DMS114 treated with DMSO at 0.1 percent for 48 hours (cell line): ENCODE measurements at regions not wholly inside any gene's neighbourhood (a gene's known extent, or its start where the extent isn't known, plus 50 kb on each side); places are given as distances from the start of the nearest gene placed in this dataset.

Experiments used
- DNase-seq: peaks from one replicate; lab custom pipeline; 2025; ENCODE audit not compliant: unreplicated experiment; lab: John Stamatoyannopoulos, UW

DNA sequence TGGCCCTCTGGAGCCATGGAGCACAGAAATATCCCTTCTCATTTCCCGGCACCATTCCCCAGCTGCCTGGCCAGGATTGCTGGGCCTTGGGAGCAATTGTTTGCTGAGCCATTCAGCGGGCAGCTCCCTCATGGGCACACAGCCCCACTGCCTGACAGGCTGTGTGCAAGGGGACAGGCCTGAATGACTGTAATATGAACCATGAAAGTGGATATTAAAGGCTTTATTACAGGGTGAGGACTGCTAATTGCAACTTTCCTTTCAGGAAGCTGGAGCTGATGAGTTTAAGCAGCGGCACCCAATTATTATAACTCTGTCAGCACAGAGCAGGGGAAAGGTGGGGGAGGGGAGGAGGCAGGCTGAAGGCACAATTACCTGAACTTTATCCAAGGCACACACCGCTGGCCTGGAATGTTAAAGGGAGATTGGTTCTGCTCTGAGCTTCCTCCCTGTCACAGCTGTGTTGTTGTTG lies 159.8 kb upstream of the SDK2 start:
- no peak for DNase-seq

DNA sequence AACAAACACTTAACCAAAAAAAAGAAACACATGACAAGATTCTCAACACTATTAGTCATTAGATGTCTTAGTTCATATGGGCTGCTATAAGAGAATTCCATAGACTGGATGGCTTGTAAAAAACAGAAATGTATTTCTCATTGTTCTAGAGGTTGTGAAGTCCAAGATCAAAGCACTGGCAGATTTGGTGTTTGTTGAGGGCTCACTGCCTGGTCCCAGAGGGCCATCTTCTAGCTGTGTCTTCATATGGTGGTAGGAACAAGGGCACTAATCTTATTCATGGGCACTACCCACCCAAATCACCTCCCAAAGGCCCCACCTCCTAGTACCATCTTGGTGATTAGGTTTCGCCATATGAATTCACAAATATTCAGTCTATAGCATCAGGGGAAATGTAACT lies 162.5 kb upstream of the SDK2 start:
- DNase-seq: no peak

DNA sequence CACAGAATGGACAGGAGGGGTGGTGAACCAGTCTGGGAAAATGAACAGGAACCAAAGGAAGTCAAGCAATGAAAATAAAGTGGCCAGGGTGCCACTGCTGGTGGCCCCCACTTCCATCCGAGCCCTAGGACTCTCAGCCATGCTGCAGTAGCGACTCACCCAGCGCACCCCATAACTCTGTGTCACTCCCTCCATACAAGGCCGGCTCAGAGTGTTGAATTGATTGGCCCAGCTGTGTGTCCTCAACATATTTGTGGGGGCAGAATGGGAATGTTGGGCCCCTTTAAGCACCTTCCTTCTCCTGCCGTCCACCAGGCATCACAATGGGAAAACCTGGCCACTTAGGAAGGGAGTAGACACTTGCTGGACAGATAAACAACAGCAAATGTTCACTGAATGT lies 169.0 kb upstream of the SDK2 start:
- DNase-seq: no peak

DNA sequence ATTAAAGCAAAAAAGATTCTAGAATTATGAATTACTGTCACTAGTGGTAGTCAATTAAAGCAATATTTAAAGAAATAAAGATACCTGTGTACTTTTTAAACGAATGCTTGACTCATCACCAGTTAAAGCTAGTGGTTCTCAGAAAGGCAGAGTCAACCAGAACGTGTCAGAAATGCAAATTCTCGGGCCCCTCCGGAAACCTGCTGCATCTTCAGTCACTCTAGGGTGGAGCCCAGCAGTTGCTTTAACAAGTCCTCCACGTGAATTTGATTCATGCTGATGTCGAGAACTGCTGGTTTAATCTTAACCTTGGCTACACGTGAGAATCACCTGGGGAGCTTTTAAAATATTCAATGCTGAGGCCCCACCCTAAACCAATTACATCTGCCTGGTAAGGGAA lies 169.8 kb upstream of the SDK2 start:
- DNase-seq: no peak

DNA sequence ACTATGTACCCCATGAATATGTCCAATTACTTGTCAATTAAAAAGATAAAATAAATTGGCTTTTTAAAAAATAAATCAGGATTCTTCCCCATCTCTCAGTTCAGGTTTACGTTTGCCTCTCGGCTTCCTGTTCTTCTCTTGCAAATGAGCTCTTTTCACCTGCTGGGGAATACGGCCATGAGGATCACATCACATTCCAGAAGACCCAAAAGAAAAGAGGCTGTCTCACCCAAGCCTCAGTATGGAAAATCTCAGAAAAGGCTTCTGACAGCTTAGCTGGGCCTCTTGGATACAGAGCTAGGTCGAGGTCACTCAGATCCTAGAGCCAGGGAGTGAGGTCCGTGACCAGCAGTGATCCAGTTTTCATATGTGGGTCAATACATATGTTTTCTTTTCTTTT lies 171.2 kb upstream of the SDK2 start:
- no peak for DNase-seq

DNA sequence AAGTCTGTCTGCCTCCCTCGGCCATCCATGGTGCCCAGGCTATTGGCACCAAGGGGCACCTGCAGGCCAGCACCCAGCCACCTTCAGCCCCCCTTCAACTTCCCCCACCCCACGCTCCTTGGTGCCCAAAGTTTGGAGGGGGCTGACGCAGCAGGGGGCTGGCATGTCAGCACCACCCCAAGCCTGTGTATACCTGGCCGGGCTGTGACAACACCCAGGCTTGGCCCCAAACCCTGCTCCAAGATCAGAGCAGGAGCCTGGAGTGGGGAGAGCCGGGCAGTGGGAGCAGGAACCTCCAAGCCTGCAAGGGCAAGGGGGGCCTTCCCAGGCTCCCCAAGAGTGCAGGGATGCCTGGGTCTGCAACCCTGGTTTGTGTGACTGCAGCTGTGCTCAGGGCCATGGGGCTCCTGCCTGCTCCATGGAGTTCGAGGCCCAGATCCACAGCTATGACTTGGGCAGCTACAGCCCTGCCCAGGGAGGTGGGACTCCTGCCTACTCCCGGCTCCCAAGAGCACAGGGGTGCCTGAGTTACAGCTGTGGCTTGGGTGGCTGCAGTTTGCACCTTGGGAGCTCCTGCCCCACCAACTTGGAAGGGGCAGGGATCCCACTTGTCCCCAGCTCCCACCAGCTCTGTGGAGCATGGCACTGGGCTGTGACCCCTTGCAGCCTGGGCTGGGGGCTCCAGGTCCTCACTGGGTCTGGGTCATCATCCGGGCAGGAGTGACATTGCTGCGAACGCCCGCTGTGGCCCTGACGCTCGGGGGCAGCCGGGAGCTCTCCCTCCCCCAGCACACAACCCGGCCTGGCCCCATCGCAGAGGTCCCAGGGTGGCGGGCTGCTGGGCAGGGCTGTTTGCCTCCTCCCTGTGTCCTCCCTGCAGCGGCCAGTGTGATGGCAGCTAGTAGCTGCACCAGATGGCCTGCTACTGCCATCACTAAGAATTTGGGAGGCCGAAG lies 175.5 kb upstream of the SDK2 start:
- no peak for DNase-seq

DNA sequence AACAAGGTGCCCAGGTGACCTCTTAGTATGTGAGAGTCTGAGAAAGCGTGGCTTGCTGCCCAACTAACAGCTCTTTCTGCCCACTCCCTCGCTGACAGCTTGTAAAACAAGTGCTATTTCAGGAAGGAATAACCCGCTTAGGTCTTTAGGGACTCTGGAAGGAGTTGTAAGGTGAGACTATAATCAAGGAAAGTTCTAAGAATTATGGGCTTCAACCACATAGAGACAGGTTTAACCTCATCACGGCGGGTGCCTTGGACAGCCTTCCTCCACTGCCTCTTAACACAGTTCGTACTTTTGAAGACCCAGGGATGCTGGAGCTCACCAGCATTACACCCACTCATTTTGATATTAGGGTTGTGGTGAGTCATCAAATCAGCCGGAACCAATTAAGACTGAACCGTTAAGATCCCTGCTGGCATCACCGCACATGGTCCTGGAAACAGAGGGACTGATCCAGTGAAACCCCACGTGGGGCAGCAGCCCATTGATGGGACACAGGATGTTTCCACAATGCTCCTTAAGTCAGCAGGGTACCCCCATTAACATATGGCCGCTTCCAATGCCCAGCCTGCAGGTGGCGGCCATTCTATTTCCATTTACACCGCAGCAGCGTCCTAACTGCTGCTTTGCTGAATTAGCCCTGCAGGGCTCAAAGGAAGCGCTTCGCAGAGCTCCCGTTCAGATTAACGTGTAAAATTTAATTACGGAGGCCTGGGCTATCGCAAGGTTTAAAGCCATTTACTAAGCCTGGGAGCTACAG lies 176.6 kb upstream of the SDK2 start:
- DNase-seq: no peak

DNA sequence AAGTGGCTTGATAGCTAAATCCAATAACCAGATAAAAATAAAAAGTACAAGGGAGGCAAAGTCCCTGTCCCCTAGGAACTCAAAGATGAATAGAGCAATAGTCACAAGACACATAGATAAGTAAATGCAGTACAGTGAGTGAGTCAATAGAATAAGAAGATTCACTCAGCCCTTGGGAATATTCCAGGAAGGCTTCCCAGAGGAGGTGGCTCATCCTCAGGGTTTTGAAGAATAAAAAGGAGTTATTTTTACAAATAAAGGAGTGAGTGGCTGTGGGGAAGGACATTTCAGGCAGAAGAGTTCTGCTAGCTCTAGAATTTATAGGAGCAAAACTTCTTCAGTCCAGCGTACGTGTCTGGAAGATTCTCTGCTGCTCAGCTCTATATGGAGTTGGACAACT lies 177.4 kb upstream of the SDK2 start:
- DNase-seq: no peak

DNA sequence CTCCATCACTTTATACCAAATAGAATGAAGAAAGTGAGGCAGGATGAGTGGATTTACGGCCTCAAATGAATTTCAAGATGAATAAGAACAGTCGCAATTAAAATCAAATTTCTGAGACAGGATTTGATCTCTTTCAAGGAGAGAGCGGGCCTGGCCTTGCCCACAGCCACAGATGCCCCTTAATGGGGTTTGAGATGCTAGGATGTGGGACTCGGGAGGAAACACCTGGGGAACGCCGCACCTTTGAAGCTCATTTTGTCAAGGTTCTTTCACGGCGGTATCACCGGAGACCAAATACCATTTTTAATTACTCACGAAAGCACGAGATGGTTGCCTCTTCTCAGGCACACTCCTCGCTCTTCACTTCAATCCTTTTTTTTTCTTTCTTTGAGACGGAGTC lies 178.1 kb upstream of the SDK2 start:
- DNase-seq: no peak

DNA sequence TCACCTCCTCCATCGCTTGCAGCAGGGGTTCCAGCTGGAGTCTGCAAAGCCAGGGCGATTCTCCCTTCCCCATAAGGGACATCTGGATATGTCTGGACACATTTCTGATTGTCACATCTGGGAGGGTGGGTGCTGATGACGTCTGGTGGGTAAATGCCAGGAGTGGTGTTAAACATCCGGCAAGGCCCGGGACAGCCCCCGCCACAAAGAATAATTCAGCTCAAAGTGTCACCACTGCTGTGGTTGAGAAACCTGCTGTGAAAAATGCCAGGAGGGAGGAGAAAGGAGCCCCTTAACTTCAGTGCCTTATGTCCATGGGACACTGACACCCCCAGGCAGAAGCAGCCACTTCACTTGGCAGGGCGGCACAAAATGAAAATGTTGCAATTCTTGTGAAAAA lies 179.4 kb upstream of the SDK2 start:
- no peak for DNase-seq

DNA sequence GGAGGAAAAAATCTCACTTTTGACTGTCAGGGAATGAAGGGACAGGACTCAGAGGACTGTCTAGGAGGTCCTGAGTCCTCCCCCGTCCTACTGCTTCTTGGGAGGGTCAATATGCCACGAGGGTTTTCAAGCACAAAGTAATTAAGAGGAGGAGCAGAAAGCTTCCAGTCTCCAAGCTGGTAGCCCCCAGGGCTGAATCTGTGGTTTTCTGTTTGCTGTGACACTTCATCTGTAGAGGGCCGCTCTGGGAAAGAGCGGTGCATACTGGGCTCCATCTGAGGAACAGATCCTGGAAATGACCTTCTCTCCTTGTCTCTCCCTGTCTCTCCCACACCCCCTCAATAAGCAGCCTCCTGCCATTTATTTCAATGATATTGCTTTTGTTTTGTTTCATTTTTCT lies 180.1 kb upstream of the SDK2 start:
- DNase-seq: no peak

DNA sequence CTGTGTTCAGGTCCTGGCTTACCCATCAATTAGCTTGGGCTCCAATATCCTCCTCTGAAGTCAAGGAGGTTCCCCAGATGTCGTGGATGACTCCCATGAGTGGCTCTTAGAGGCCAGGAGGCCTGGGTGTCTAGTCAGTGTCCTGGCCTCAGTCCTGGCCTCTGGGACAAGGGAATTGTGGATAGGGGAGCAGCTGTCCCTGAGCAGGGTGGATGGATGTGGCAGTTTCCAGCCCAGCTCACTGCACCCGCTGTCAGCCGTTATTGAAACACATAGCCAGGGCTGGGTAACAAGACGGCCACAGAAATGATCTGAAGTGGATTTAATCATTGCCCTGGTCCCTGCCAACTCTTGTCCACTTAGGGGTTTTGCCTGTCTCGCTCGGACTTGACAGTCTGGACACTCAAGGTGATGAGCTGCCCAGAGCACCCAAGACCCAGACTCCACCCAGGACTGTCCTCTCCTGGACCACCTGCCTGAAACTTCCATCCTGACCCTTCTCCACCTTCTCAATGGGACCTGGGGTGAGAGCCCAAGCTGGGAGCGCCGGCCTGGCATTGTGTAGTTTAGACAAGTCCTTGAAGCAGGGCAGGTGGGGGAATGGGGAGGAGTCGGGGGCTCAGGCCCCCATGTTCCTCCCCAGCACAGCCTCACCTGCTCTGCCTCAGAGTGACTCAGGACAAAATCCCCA lies 182.1 kb upstream of the SDK2 start:
- DNase-seq: no peak

DNA sequence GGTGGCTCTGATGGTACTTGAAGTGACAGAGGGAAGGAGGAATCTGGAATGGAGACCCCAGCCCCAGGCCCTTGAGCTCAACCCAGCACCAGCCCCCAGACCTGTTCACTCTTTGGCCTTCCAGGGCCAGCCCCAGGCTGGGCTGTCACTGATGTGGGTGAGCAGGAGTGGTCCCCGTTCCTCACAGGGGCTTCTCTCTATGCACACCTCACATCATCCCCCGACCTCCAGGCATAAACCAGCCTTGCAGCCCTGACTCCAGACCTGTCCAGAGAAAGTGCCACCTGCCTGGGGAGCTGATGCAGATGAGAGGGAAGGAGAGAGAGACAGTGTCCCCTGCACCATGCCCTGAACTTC lies 182.6 kb upstream of the SDK2 start:
- DNase-seq: no peak

DNA sequence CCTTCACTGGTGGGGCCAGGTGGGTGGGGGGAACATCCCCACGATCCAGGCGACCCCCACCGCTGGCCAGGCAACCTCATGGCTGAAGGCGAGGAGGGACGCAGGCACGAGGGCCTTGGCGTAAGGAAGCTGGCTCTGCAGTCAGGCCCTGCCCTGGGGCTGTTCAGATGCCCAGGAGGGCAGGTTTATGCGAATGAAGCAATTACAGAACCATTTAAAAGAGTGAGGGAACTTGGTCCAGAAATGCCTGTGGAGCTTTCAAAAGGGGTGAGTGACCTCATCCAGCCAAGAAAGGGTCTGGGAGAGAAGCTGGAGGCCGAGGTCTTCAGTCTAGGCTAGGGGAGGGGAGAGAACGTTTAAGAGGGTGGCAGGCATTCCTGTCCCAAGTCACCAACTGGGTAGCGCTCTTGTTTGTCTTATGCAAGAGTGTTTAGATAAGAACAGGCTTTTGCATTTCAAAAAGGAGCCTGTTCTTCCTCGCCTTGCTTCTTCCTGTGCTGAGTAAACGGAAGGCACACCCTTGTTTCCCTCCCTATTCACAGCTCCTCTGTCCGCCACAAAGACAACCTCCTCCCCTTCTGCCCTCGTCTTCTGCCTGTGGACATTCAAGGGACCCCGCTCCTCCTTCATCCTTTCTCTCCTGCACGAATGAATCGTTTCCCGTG lies 183.5 kb upstream of the SDK2 start:
- no peak for DNase-seq

DNA sequence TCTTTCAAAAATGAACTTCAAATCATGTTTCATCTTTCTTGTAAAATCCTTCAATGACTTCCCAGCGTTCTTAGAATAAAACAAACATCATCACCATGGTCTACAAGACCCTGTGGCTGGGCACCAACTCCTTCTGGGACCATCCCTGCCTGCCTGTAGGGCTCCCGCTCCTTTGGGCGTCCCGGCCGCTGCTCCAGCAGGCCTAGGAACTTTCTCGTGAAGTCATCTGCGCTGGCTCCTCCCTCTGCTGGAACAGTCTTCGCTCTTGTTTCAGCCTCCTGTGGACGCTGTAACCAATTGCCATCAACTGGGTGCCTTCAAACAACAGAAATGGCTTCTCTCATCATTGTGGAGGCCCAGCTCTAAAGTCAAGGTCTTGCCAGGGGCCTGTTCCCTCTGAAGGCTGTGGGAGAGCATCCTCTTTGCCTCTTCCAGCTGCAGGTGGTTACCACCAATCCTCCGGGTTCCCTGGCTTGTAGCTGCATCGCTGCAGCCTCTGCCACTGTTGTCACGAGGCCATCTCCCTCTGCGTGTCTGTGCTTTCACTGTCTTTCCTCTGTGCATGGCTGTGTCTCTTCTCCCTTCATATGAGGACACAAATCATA lies 185.5 kb upstream of the SDK2 start:
- no peak for DNase-seq

DNA sequence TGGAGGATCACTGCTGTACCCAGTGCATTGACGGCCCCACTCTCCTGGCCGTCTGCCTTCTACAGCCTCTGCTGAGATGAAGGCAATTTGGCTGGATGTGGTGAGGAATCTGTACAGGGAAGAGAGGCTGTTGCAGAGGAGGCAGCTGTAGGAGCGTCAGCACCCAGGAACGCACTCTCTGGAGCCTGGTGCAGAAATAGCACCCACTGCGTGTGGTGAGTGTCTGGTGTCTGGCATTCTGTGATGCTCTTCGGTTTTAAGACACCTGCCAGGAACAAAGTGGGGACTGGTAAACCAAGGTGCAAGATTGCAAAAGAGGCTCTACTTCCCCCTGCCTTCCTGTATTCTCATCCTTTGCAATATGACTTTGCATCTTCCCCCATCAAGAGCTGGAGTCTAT lies 187.5 kb upstream of the SDK2 start:
- DNase-seq: no peak

DNA sequence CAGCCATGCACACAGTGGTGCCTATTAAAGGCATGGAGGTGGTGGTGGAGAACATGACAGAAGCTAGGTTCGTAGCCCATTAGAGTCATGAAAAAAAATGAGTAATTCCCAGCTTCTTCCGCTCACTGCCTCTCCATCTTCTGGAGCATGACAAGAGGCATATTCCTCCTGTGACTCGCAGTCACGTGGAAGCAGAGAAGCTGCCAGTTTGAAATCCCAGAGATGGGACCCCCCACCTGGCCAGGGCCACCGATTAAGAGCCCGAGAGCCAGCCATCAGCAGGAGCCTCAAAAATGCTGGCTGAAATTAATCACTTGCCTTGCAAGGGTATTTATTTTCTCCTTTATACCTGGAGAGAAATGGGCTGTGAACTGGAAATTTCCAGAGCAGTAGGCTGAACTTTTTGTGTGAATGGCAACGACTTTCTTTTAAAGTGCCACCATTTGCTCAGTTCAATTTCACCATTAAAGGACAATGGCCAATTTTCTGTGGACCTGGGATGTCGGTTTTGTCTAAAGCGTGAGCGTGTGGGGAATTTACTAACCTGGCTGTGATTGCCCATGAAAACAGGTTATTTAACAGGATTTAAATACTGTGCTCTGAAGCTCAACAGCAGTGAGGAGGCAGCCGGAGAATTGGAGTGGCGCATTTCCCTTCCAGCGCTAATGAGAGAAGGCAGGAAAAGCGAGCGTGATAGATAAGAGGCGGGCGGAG lies 189.7 kb upstream of the SDK2 start:
- no peak for DNase-seq

DNA sequence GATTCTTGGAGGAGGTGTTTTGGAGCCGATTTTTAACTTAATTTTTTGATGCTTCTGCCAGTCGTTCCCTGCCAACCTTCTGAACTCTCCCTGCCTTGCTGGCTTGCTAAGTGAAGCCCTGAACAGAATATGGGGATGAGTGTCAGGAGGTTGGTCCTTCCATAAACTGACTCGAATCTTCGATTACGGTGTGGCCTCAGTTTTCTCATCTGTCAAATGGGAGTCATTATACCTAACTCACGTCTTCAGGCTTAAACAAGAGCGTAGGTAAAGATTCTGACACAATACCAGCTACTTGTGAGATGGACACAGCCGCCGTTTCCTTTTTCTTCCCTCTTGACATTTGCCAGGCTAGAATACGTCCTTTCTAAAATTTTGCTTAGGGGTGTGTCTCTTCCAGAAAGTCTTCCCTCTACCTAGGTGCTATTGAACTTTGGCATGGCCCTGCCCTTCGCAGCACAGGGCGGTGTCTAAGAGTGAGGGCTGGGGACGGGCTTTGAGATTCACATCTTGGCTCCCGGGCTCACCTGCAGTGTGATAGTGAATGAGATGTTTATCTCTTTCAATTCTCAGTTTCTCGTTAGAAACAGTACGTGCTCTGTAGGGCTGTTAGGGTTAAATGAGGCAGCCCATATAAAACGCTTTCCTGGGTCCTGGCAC lies 190.6 kb upstream of the SDK2 start:
- no peak for DNase-seq

DNA sequence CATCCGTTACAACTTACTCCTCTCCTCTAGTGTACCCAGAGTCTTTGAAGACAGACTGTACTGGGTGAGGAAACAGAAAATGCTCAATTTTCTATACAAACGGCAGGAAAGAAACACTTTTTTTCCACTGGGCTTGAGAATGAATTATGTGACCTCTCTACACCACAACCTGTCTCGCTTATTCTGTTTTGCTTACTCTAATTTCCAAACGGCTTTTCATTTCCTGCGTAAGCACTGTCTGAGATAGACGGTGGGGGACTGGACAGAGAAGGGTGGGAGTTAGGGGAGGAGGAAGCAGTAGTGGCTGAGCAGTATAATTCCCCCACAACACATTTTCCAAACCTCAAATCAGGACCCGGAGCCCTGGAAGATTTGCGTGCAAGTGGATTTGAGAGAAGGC lies 191.4 kb upstream of the SDK2 start:
- DNase-seq: no peak

DNA sequence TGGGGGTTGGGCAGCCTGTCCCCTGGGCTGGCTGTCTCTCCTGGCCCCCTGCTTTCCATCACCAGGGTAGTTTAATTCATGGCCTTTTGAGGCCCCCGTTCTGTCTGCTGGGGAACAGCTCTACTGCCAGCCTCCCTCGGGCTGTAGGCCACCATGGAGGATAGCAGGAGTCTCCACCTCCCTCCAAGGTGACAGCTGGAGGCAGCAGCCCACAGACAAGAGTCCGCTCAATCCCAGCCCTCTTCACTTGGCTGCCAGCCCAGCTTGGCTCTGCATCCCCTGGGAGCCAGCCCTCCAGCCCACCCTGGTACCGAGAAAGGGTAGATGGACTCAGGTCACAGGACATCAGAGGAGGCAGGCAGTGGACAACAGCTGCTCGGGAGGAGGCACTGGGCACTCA lies 194.6 kb upstream of the SDK2 start:
- DNase-seq: no peak
